CD14-positive monocyte (primary cell): ENCODE measurements at regions not wholly inside any gene's neighbourhood (a gene's known extent, or its start where the extent isn't known, plus 50 kb on each side); places are given as distances from the start of the nearest gene placed in this dataset.

ENCODE experiments used
- DNase-seq, 3 donors: peaks; one replicate each; pipeline ENCODE4 v3.0.0-alpha.2; 2011 to 2022
- H2AFZ ChIP-seq: 2 replicates; pipeline ENCODE4 v1.6.0; 2012; ENCODE audit warnings: mild to moderate bottlenecking, low read depth, low read length, inconsistent platforms; ENCODE audit not compliant: insufficient read depth, poor library complexity, severe bottlenecking
- H3K27ac ChIP-seq, 2 donors: 1 replicate in 1 of 2; 2 replicates in 1 of 2; pipeline ENCODE4 v1.5.1; 2012 to 2013; ENCODE audit warnings: low read length in 2 of 2, control low read depth in 1 of 2, inconsistent platforms in 1 of 2, low read depth in 1 of 2, mild to moderate bottlenecking in 1 of 2
- H3K27me3 ChIP-seq, 2 donors: one replicate each; pipeline versions ENCODE4 v1.6.0 to v1.6.1; 2011 to 2013; ENCODE audit warnings: low read length in 2 of 2; ENCODE audit not compliant: control insufficient read depth in 2 of 2, insufficient read depth in 2 of 2
- H3K36me3 ChIP-seq, 2 donors: replicated peaks in 1 of 2; 1 replicate in 1 of 2; 2 replicates in 1 of 2; pipeline versions ENCODE4 v1.5.1 to v1.6.1; 2012 to 2013; ENCODE audit warnings: low read length in 2 of 2, control low read depth in 1 of 2, inconsistent platforms in 1 of 2, mild to moderate bottlenecking in 1 of 2; ENCODE audit not compliant: insufficient read depth in 2 of 2, control insufficient read depth in 1 of 2
- H3K4me1 ChIP-seq, 2 donors: 1 replicate in 1 of 2; 2 replicates in 1 of 2; pipeline versions ENCODE4 v1.5.1 to v1.6.1; 2012 to 2013; ENCODE audit warnings: low read length in 2 of 2, control low read depth in 1 of 2, inconsistent platforms in 1 of 2, mild to moderate bottlenecking in 1 of 2, moderate library complexity in 1 of 2; ENCODE audit not compliant: insufficient read depth in 2 of 2, control insufficient read depth in 1 of 2
- H3K4me2 ChIP-seq: replicated peaks from 2 replicates; pipeline ENCODE3; 2012; ENCODE audit warnings: low read length, moderate library complexity, mild to moderate bottlenecking; ENCODE audit not compliant: poor library complexity, severe bottlenecking; ENCODE audit errors: extremely low read depth
- H3K4me3 ChIP-seq, 3 experiments: fragments of 200-600 bp in 1 of 3; sonication (generic) in 1 of 3; replicated peaks in 1 of 3; 1 replicate in 2 of 3; 2 replicates in 1 of 3; pipeline ENCODE4 v1.5.1; 2011 to 2013; ENCODE audit warnings: low read length in 3 of 3, mild to moderate bottlenecking in 3 of 3, control low read depth in 2 of 3, low read depth in 2 of 3, inconsistent platforms in 1 of 3, moderate library complexity in 1 of 3
- H3K79me2 ChIP-seq: 2 replicates; pipeline ENCODE4 v1.6.0; 2012; ENCODE audit warnings: mild to moderate bottlenecking, control low read depth, inconsistent platforms, low read length, moderate library complexity; ENCODE audit not compliant: insufficient read depth
- H3K9ac ChIP-seq: 2 replicates; pipeline ENCODE4 v1.6.0; 2017; ENCODE audit warnings: low read length, mild to moderate bottlenecking; ENCODE audit not compliant: insufficient read depth, poor library complexity, severe bottlenecking
- H3K9me3 ChIP-seq, 2 donors: replicated peaks in 1 of 2; 1 replicate in 1 of 2; 2 replicates in 1 of 2; pipeline versions ENCODE4 v1.5.1 to v1.6.1; 2012 to 2013; ENCODE audit warnings: low read length in 2 of 2, control low read depth in 1 of 2; ENCODE audit not compliant: control insufficient read depth in 1 of 2, insufficient read depth in 1 of 2
- H4K20me1 ChIP-seq: 2 replicates; pipeline ENCODE4 v1.6.0; 2012; ENCODE audit warnings: mild to moderate bottlenecking, low read length, control low read depth, moderate library complexity; ENCODE audit not compliant: insufficient read depth
- H3K27ac Mint-ChIP-seq, 7 donors: one replicate each; pipeline ENCODE4 v1.8.0; 2020; ENCODE audit warnings: mild to moderate bottlenecking in 7 of 7, mixed read lengths in 7 of 7, moderate library complexity in 6 of 7, inconsistent platforms in 2 of 7
- H3K27me3 Mint-ChIP-seq, 3 donors: one replicate each; pipeline ENCODE4 v1.8.0; 2021 to 2022; ENCODE audit warnings: low read depth in 3 of 3, mild to moderate bottlenecking in 3 of 3, mixed read lengths in 3 of 3, moderate library complexity in 3 of 3, inconsistent platforms in 1 of 3
- H3K36me3 Mint-ChIP-seq, 2 donors: one replicate each; pipeline ENCODE4 v1.8.0; 2020; ENCODE audit warnings: mixed read lengths in 2 of 2, inconsistent platforms in 1 of 2, mild to moderate bottlenecking in 1 of 2
- H3K4me1 Mint-ChIP-seq: one replicate; pipeline ENCODE4 v1.8.0; 2020; ENCODE audit warnings: mild to moderate bottlenecking, mixed read lengths
- H3K4me3 Mint-ChIP-seq, 2 donors: one replicate each; pipeline ENCODE4 v1.8.0; 2020; ENCODE audit warnings: mild to moderate bottlenecking in 2 of 2, mixed read lengths in 2 of 2, moderate library complexity in 1 of 2
- H3K9me3 Mint-ChIP-seq, 7 donors: one replicate each; pipeline ENCODE4 v1.8.0; 2020 to 2022; ENCODE audit warnings: mixed read lengths in 7 of 7, mild to moderate bottlenecking in 6 of 7, moderate library complexity in 6 of 7, inconsistent platforms in 2 of 7
- CTCF ChIP-seq: fragments of 200-600 bp; IDR thresholded peaks from one replicate; pipeline ENCODE4 v1.8.0; 2022; ENCODE audit warnings: antibody characterized with exemption, mild to moderate bottlenecking
- WGBS: methylation state at CpG from one replicate; pipeline ENCODE4 v1.1.5; 2013; ENCODE audit warnings: missing lambda C conversion rate; ENCODE audit not compliant: insufficient coverage; 5-methylcytosine and 5-hydroxymethylcytosine counted together
- intact Hi-C, 2 donors: fragments of 100-400 bp; cut with micrococcal nuclease; formaldehyde crosslinking; loops; one replicate each; pipeline versions ENCODE4 v1.15.0 to v1.15.1; 2023

GRCh38 chr4:20354120-20354519 is 102.4 kb downstream of the SLIT2 start:
- no peaks in the 10 kb centered on the region for H3K27me3 ChIP-seq
- H3K4me1 Mint-ChIP-seq = no peaks in the 10 kb centered on the region
- no CpG with 5 or more reads among the region's 1 CpG for WGBS
- H3K9me3 ChIP-seq = no peaks in the 10 kb centered on the region
- H3K36me3 ChIP-seq = no peaks in the 10 kb centered on the region
- peaks cover 0 to 4% (median 0%) of the 10 kb centered on the region in 3 donors for H3K27me3 Mint-ChIP-seq
- no peak for DNase-seq
- no peak overlapping the region for H3K9ac ChIP-seq
- no peak overlapping the region for H3K4me2 ChIP-seq
- H3K27ac Mint-ChIP-seq = no peak overlapping the region
- intact Hi-C loops = no loop called here
- H3K9me3 Mint-ChIP-seq = peaks cover 0 to 2% (median 0%) of the 10 kb centered on the region in 7 donors
- H3K79me2 ChIP-seq = no peaks in the 10 kb centered on the region
- H3K4me3 ChIP-seq = no peak overlapping the region
- H3K4me1 ChIP-seq = no peaks in the 10 kb centered on the region
- no peak overlapping the region for H3K4me3 Mint-ChIP-seq
- no peaks in the 10 kb centered on the region for H4K20me1 ChIP-seq
- H3K36me3 Mint-ChIP-seq = no peaks in the 10 kb centered on the region
- no peak for TF ChIP-seq CTCF
- H3K27ac ChIP-seq = no peak overlapping the region
- H2AFZ ChIP-seq = no peak overlapping the region

- no peak overlapping the region for H3K4me2 ChIP-seq
- DNase-seq = no peak
- H3K79me2 ChIP-seq = no peaks in the 10 kb centered on the region
- no peaks in the 10 kb centered on the region for H4K20me1 ChIP-seq
- no peak overlapping the region for H2AFZ ChIP-seq
- H3K4me3 Mint-ChIP-seq = no peak overlapping the region
- peaks cover 0 to 4% (median 3%) of the 10 kb centered on the region in 7 donors for H3K9me3 Mint-ChIP-seq
- no peaks in the 10 kb centered on the region for H3K4me1 Mint-ChIP-seq
- H3K4me1 ChIP-seq = no peaks in the 10 kb centered on the region
- no peaks in the 10 kb centered on the region for H3K36me3 ChIP-seq
- no peak overlapping the region for H3K4me3 ChIP-seq
- no peaks in the 10 kb centered on the region for H3K9me3 ChIP-seq
- no CpG with 5 or more reads among the region's 3 CpGs for WGBS
- H3K36me3 Mint-ChIP-seq = no peaks in the 10 kb centered on the region
- H3K27ac ChIP-seq = no peak overlapping the region
- intact Hi-C loops = no loop called here
- H3K9ac ChIP-seq = no peak overlapping the region
- H3K27me3 Mint-ChIP-seq = peaks cover 0 to 4% (median 0%) of the 10 kb centered on the region in 3 donors
- H3K27me3 ChIP-seq = no peaks in the 10 kb centered on the region
- TF ChIP-seq CTCF = no peak
- H3K27ac Mint-ChIP-seq = no peak overlapping the region
Measured at GRCh38 chr4:20356565-20356964, 104.9 kb downstream of the SLIT2 start.
